GM12874 (cell line): ENCODE measurements at regions not wholly inside any gene's neighbourhood (a gene's known extent, or its start where the extent isn't known, plus 50 kb on each side); places are given as distances from the start of the nearest gene placed in this dataset.

Source experiments
- TF ChIP-seq, protein P1 (sequence below): IDR thresholded peaks from 2 replicates; pipeline ENCODE4 v1.5.1; 2011; ENCODE audit warnings: low read depth, mild to moderate bottlenecking, control low read depth, low read length, moderate library complexity; ENCODE audit not compliant: insufficient read depth

DNA sequence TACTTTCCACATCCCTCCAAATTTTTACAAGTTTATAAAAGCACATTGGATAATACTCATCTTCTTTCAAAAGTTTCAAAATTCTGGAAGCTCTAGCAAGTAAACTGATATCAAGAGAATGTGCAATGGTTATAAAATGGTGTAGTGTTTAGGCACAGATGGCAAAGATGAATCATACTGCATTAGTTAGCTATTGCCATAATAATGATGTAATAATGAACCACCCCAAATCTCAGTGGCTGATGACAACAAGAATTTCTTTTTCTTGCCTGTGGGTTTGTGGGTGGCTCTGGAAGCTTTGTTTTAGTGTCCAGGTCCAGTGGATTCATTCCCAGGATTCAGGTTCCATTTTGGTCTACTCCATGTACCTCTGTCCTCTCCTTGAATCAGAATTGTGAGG lies 319.0 kb downstream of the BRINP1 start:
- TF ChIP-seq, protein P1, sequence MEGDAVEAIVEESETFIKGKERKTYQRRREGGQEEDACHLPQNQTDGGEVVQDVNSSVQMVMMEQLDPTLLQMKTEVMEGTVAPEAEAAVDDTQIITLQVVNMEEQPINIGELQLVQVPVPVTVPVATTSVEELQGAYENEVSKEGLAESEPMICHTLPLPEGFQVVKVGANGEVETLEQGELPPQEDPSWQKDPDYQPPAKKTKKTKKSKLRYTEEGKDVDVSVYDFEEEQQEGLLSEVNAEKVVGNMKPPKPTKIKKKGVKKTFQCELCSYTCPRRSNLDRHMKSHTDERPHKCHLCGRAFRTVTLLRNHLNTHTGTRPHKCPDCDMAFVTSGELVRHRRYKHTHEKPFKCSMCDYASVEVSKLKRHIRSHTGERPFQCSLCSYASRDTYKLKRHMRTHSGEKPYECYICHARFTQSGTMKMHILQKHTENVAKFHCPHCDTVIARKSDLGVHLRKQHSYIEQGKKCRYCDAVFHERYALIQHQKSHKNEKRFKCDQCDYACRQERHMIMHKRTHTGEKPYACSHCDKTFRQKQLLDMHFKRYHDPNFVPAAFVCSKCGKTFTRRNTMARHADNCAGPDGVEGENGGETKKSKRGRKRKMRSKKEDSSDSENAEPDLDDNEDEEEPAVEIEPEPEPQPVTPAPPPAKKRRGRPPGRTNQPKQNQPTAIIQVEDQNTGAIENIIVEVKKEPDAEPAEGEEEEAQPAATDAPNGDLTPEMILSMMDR: no peak

DNA sequence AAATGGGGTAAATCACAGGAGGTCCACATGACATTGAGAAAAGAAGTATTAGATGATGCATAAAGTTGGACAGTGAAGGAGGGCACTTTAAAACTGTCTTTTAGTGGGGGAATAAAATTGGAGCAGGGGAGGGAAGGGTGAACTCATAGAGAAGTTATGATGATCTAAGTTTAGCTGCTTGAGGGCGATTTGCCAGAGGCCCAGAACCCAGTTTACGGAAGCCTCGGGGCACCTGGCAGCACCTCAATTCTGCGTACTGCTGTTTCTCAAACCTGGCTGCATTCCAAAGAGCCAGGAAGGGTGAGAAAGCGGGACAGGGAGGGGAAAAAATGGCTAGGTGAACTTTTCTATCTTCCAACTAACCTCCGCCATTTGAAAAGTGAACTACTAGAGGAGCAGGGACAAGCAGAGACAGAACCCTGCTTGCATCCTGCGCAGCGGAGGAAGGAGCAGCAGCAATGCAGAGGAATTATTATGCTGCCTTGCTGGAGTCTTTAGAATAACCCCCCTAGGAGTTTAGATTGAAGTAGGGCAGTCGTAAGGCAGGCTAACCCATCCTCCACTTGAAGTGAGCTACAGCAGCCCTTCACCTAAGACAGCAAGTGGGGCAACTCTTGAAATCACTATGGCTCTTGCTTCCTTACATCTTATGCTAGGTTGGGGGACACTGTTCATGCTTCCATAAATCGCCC lies 316.8 kb downstream of the BRINP1 start:
- TF ChIP-seq, protein P1: no peak

DNA sequence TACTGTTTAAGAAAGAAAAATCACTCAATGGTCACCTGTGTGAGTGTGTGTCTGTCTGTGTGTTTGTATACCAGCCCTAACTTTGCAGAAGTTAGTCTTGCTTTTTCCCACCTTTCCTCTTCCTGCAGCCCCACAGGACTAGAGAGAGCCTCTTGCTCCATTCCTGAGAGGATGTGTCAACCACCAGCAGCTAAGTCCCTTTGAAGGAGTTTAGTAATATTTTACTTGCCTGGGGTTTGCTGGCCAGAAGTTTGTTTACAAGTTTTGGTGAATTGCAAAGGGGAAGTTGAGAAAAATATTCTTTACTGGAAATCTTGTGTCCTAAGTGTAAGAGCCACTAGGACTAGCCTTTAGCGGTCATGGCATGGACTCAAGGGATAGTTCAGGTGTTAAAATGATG lies 316.2 kb downstream of the BRINP1 start:
- TF ChIP-seq, protein P1: no peak

DNA sequence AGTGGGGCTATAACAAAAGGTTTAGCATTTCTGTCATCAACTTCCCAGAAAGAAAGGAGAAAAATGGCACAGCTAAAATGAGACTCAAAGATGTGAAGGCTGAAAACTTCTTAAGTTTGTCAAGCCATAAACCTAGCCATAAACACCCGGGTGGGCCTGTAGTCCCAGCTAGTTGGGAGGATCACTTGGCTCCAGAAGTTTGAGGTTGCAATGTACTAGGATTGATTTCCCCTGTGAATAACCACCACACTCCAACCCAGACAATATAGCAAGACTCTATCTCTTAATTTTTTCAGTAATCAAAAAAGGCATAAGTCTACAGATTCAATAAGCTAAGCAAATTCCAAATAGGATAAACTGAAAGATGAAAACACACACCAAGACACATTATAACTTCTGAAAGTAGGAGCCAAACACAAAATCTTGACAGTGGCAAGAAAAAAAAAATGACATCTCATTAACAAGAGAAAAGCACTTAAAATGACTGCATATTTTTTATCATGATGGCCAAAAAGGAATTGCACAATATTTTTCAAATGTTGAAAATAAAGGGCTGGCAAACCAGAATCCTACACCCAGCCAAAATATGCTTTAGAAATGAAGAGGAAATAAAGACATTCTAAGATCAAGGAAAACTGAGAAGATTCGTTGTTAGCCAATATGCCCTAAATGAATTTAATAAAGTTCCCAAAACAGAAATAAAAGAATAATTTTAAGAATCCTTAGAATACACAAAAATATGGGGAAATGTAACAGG lies 308.4 kb downstream of the BRINP1 start:
- TF ChIP-seq, protein P1: no peak

DNA sequence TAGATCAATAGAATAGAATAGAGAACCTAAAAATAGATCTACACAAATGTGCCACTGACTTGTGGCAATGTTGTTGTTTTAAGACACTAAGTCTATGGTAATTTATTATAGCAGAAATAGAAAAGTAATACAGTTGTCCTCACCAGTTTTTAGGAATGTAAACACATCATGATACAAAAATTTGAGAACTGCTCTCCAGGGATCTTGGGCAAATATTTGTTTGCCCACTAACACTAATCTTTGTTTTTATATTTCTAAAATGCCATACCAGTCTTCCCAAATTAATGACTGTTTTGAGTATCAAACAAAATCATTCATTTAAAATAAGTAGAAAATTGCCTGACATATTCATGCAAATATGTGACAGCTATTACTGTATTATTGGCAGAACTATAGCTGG lies 297.6 kb downstream of the BRINP1 start:
- TF ChIP-seq, protein P1: no peak

DNA sequence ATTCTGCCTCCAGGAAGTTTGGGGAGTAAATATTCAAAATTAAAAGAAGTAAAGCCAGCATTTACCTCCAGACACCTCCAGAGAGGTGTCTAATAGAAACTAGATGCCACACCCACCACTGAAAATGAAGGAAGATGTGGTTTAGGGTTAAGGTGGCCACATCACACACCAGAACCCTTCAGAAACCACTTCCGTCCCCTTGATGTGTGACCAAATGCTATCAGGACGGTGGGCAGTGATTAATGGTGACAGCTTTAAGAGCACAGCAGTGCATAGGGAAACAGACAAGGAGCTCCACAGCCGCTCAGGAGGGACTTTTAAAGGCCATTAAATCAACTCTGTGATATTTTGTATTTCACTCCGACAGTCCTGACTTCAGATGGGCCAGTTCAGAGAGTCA lies 295.2 kb downstream of the BRINP1 start:
- TF ChIP-seq, protein P1: no peak

DNA sequence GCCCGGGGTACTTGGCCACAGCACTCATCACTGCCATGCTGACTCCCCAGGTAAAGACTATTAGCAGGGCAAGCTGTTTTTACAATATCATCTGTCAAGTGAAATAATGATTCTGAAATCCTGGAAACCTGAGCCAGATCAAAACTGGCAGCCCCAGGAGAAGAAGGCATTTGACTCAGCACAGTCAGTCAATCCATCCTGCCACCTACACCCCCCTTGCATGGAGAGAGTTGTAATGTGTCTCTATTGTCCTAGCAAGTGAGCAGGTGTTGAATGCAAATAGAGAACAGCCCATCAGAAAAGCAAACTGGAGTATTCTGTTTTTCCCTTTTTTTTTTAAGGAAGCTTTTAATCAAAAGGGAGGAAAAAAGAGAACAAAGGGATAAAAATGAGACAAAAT lies 291.2 kb downstream of the BRINP1 start:
- TF ChIP-seq, protein P1: no peak
